HEK293 (cell line): ENCODE measurements at regions not wholly inside any gene's neighbourhood (a gene's known extent, or its start where the extent isn't known, plus 50 kb on each side); places are given as distances from the start of the nearest gene placed in this dataset.

Source experiments
- CTCF ChIA-PET: fragments of 350-600 bp; formaldehyde crosslinking; extraction: SDS; loops from one replicate; lab custom pipeline; 2021; ENCODE audit warnings: antibody characterized with exemption; lab: Yijun Ruan, JAX
- POLR2A ChIA-PET: fragments of 300-600 bp; formaldehyde crosslinking; extraction: SDS; loops from one replicate; lab custom pipeline; 2020; ENCODE audit warnings: antibody characterized with exemption, inconsistent platforms; lab: Yijun Ruan, JAX
- H3K27ac ChIP-seq: fragments of 200-500 bp; sonication (Bioruptor generic); 2 replicates; pipeline ENCODE4 v1.5.1; 2014; ENCODE audit warnings: low read depth, low read length, control low read depth, inconsistent platforms; ENCODE audit errors: extremely low read depth
- H3K36me3 ChIP-seq, 2 experiments: fragments of 200-500 bp in 1 of 2; sonication (Bioruptor generic) in 1 of 2; 1 replicate in 1 of 2; 2 replicates in 1 of 2; pipeline ENCODE4 v1.5.1; 2014 to 2017; ENCODE audit warnings: inconsistent platforms in 2 of 2, low read length in 2 of 2; ENCODE audit not compliant: control insufficient read depth in 2 of 2, insufficient read depth in 1 of 2
- H3K4me1 ChIP-seq: fragments of 200-500 bp; sonication (Bioruptor generic); 2 replicates; pipeline ENCODE4 v1.5.1; 2014; ENCODE audit warnings: mild to moderate bottlenecking, low read length, inconsistent platforms; ENCODE audit not compliant: control insufficient read depth, insufficient read depth
- H3K4me3 ChIP-seq: 2 replicates; pipeline ENCODE4 v1.5.1; 2011; ENCODE audit warnings: low read depth, mild to moderate bottlenecking, control low read depth, low read length, moderate library complexity
- H3K9me3 ChIP-seq: fragments of 200-500 bp; sonication (Bioruptor generic); 2 replicates; pipeline ENCODE4 v1.5.1; 2014; ENCODE audit warnings: low read depth, low read length, inconsistent platforms; ENCODE audit not compliant: control insufficient read depth, insufficient read depth
- GLI2 ChIP-seq: fragments of 450-650 bp; formaldehyde crosslinking; IDR thresholded peaks from 2 replicates; pipeline ENCODE4; 2017; ENCODE audit warnings: missing biosample characterization, missing genetic modification characterization, low read depth, borderline replicate concordance
- IKZF3 ChIP-seq: fragments of 450-650 bp; IDR thresholded peaks from 2 replicates; pipeline ENCODE4 v1.5.0; 2018; ENCODE audit warnings: missing biosample characterization, mild to moderate bottlenecking, missing genetic modification characterization, moderate library complexity
- PRDM6 ChIP-seq: fragments of 450-650 bp; formaldehyde crosslinking; IDR thresholded peaks from 2 replicates; pipeline ENCODE4 v1.5.1; 2017; ENCODE audit warnings: missing biosample characterization, missing genetic modification characterization
- RBAK ChIP-seq: fragments of 450-650 bp; formaldehyde crosslinking; IDR thresholded peaks from 2 replicates; pipeline ENCODE4 v1.5.1; 2016; ENCODE audit warnings: missing biosample characterization, missing genetic modification characterization
- ZBTB17 ChIP-seq: fragments of 450-650 bp; formaldehyde crosslinking; IDR thresholded peaks from 2 replicates; pipeline ENCODE4 v1.5.1; 2016; ENCODE audit warnings: missing biosample characterization, missing genetic modification characterization
- ZNF214 ChIP-seq: fragments of 450-650 bp; formaldehyde crosslinking; IDR thresholded peaks from 2 replicates; pipeline ENCODE4 v1.5.1; 2017; ENCODE audit warnings: missing biosample characterization, mild to moderate bottlenecking, missing genetic modification characterization, borderline replicate concordance
- ZNF239 ChIP-seq: fragments of 450-650 bp; formaldehyde crosslinking; IDR thresholded peaks from 2 replicates; pipeline ENCODE4 v1.5.1; 2016; ENCODE audit warnings: missing biosample characterization, missing genetic modification characterization
- ZNF274 ChIP-seq, 2 experiments: fragments of 200-500 bp in 1 of 2; fragments of 450-650 bp in 1 of 2; sonication (Bioruptor generic) in 1 of 2; formaldehyde crosslinking in 1 of 2; IDR thresholded peaks; 2 replicates each; pipeline versions ENCODE4 v1.5.1 to v1.6.1; 2014 to 2016; ENCODE audit warnings: borderline replicate concordance in 1 of 2, inconsistent platforms in 1 of 2, low read length in 1 of 2, missing biosample characterization in 1 of 2, missing genetic modification characterization in 1 of 2
- ZNF513 ChIP-seq: fragments of 450-650 bp; IDR thresholded peaks from 2 replicates; pipeline ENCODE4 v1.5.1; 2018; ENCODE audit warnings: missing biosample characterization, missing genetic modification characterization
- ZNF529 ChIP-seq: fragments of 450-650 bp; formaldehyde crosslinking; IDR thresholded peaks from 2 replicates; pipeline ENCODE4 v1.5.1; 2017; ENCODE audit warnings: missing genetic modification characterization, missing biosample characterization; ENCODE audit not compliant: insufficient replicate concordance
- ZNF677 ChIP-seq: fragments of 450-650 bp; IDR thresholded peaks from 2 replicates; pipeline ENCODE4 v1.5.0; 2018; ENCODE audit warnings: missing biosample characterization, mild to moderate bottlenecking, missing genetic modification characterization, moderate library complexity
- TF ChIP-seq, protein P1 (sequence below): fragments of 450-650 bp; formaldehyde crosslinking; IDR thresholded peaks from 2 replicates; pipeline ENCODE4 v1.5.1; 2016; ENCODE audit warnings: missing biosample characterization, missing genetic modification characterization
- TF ChIP-seq, protein P2 (sequence below): fragments of 450-650 bp; formaldehyde crosslinking; IDR thresholded peaks from 2 replicates; pipeline ENCODE4 v1.5.1; 2016; ENCODE audit warnings: missing biosample characterization, missing genetic modification characterization, borderline replicate concordance

GRCh38 chrX:8319359-8319758 is 145.3 kb upstream of the VCX3B start (continued):
- TF ChIP-seq GLI2 (tag by site-specific recombination) = no peak

GRCh38 chrX:8323356-8323755 is 141.3 kb upstream of the VCX3B start:
- Histone ChIP-seq H3K4me3 (no peak overlapping the region), H3K36me3 (no peaks in the 10 kb centered on the region), H3K4me1 (no peaks in the 10 kb centered on the region), H3K9me3 (no peaks in the 10 kb centered on the region), H3K27ac (no peak overlapping the region)
- POLR2A ChIA-PET = no interaction called here
- no peak for TF ChIP-seq RBAK
- no peak for TF ChIP-seq ZNF529 (tag by site-specific recombination)
- TF ChIP-seq, protein P1, sequence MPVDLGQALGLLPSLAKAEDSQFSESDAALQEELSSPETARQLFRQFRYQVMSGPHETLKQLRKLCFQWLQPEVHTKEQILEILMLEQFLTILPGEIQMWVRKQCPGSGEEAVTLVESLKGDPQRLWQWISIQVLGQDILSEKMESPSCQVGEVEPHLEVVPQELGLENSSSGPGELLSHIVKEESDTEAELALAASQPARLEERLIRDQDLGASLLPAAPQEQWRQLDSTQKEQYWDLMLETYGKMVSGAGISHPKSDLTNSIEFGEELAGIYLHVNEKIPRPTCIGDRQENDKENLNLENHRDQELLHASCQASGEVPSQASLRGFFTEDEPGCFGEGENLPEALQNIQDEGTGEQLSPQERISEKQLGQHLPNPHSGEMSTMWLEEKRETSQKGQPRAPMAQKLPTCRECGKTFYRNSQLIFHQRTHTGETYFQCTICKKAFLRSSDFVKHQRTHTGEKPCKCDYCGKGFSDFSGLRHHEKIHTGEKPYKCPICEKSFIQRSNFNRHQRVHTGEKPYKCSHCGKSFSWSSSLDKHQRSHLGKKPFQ (tag by site-specific recombination) = no peak
- TF ChIP-seq ZNF214 = no peak
- no peak for TF ChIP-seq PRDM6 (tag by site-specific recombination)
- TF ChIP-seq ZBTB17 (tag by site-specific recombination) = no peak
- TF ChIP-seq ZNF677 (tag by site-specific recombination) = no peak
- TF ChIP-seq IKZF3 = no peak
- TF ChIP-seq ZNF239 (tag by site-specific recombination) = no peak
- TF ChIP-seq ZNF513 (tag by site-specific recombination) = no peak
- TF ChIP-seq, protein P2, sequence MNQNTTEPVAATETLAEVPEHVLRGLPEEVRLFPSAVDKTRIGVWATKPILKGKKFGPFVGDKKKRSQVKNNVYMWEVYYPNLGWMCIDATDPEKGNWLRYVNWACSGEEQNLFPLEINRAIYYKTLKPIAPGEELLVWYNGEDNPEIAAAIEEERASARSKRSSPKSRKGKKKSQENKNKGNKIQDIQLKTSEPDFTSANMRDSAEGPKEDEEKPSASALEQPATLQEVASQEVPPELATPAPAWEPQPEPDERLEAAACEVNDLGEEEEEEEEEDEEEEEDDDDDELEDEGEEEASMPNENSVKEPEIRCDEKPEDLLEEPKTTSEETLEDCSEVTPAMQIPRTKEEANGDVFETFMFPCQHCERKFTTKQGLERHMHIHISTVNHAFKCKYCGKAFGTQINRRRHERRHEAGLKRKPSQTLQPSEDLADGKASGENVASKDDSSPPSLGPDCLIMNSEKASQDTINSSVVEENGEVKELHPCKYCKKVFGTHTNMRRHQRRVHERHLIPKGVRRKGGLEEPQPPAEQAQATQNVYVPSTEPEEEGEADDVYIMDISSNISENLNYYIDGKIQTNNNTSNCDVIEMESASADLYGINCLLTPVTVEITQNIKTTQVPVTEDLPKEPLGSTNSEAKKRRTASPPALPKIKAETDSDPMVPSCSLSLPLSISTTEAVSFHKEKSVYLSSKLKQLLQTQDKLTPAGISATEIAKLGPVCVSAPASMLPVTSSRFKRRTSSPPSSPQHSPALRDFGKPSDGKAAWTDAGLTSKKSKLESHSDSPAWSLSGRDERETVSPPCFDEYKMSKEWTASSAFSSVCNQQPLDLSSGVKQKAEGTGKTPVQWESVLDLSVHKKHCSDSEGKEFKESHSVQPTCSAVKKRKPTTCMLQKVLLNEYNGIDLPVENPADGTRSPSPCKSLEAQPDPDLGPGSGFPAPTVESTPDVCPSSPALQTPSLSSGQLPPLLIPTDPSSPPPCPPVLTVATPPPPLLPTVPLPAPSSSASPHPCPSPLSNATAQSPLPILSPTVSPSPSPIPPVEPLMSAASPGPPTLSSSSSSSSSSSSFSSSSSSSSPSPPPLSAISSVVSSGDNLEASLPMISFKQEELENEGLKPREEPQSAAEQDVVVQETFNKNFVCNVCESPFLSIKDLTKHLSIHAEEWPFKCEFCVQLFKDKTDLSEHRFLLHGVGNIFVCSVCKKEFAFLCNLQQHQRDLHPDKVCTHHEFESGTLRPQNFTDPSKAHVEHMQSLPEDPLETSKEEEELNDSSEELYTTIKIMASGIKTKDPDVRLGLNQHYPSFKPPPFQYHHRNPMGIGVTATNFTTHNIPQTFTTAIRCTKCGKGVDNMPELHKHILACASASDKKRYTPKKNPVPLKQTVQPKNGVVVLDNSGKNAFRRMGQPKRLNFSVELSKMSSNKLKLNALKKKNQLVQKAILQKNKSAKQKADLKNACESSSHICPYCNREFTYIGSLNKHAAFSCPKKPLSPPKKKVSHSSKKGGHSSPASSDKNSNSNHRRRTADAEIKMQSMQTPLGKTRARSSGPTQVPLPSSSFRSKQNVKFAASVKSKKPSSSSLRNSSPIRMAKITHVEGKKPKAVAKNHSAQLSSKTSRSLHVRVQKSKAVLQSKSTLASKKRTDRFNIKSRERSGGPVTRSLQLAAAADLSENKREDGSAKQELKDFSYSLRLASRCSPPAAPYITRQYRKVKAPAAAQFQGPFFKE (tag by site-specific recombination) = no peak
- TF ChIP-seq ZNF274 (IDR thresholded peaks at IDR 0.05; ENCODE audit: low read length) = no peak
- no peak for TF ChIP-seq ZNF274 (tag by site-specific recombination; IDR thresholded peaks at IDR 0.05; ENCODE audit: borderline replicate concordance)
- CTCF ChIA-PET = interaction anchor here (0.7 kb wide), 1 partner anchor 1209 kb away, joined by 3 read pairs; no protein-coding TSS in a partner anchor
